K562 (cell line): ENCODE measurements at regions not wholly inside any gene's neighbourhood (a gene's known extent, or its start where the extent isn't known, plus 50 kb on each side); places are given as distances from the start of the nearest gene placed in this dataset.

ENCODE experiments used
- ATAC-seq: fragments of 200-7000 bp; cut with Tn5 transposase; 3 replicates; pipeline ENCODE4 v1.9.1; 2020; ENCODE audit warnings: moderate library complexity
- BruUV-seq: library from RNA; stranded (reverse); fragments of 400-500 nt; replicated peaks from 2 replicates; lab custom pipeline; 2021; lab: Mats Ljungman, UMichigan
- CTCF ChIA-PET: fragments of 300-600 bp; formaldehyde crosslinking; extraction: SDS; loops from one replicate; lab custom pipeline; 2021; ENCODE audit warnings: low intra/inter-chr PET ratio; lab: Yijun Ruan, JAX
- POLR2A ChIA-PET: fragments of 300-600, 350-650 bp; sonication (Branson Sonifier 250); formaldehyde crosslinking; extraction: SDS; loops from one replicate; lab custom pipeline; 2021; ENCODE audit warnings: antibody characterized with exemption, inconsistent platforms; lab: Yijun Ruan, JAX
- DNase-seq, 4 experiments: peaks; one replicate each; pipeline versions ENCODE4 v3.0.0 to v3.0.0-alpha.2; 2011 to 2018; ENCODE audit warnings: low spot score in 3 of 4, mixed read lengths in 3 of 4; ENCODE audit errors: extremely low read depth in 1 of 4
- FAIRE-seq: peaks from 2 replicates; lab custom pipeline; 2011; peaks lifted over from hg19 to GRCh38; lab: Jason Lieb, UNC
- H2AFZ ChIP-seq: 2 replicates; pipeline ENCODE4 v1.6.0; 2011; ENCODE audit warnings: low read depth, low read length, control low read depth, inconsistent platforms
- H3K27ac ChIP-seq: fragments of 200-600 bp; 3 replicates; pipeline ENCODE4 v1.8.0; 2011; ENCODE audit warnings: low read depth, mild to moderate bottlenecking, control low read depth, inconsistent platforms, low read length, moderate library complexity, mixed read lengths; ENCODE audit errors: extremely low read depth
- H3K27me3 ChIP-seq, 2 experiments: fragments of 300-600 bp in 1 of 2; 2 replicates in 1 of 2; 3 replicates in 1 of 2; pipeline versions ENCODE4 v1.6.0 to v1.8.0; 2011; ENCODE audit warnings: inconsistent platforms in 2 of 2, low read length in 2 of 2, mild to moderate bottlenecking in 1 of 2, mixed read lengths in 1 of 2, moderate library complexity in 1 of 2; ENCODE audit not compliant: control insufficient read depth in 2 of 2, insufficient read depth in 2 of 2
- H3K36me3 ChIP-seq: fragments of 300-600 bp; 3 replicates; pipeline ENCODE4 v1.8.0; 2011; ENCODE audit warnings: mild to moderate bottlenecking, low read length, inconsistent platforms; ENCODE audit not compliant: control insufficient read depth, insufficient read depth
- H3K4me1 ChIP-seq, 2 experiments: fragments of 200-600 bp in 1 of 2; replicated peaks in 1 of 2; 2 replicates in 1 of 2; 3 replicates in 1 of 2; pipeline versions ENCODE4 v1.5.1 to v1.8.0; 2011; ENCODE audit warnings: inconsistent platforms in 2 of 2, low read length in 2 of 2, mild to moderate bottlenecking in 1 of 2, mixed read lengths in 1 of 2, moderate library complexity in 1 of 2; ENCODE audit not compliant: control insufficient read depth in 2 of 2, insufficient read depth in 2 of 2
- H3K4me2 ChIP-seq: 2 replicates; pipeline ENCODE4 v1.6.1; 2011; ENCODE audit warnings: low read length, control low read depth, inconsistent platforms, mixed read lengths; ENCODE audit not compliant: insufficient read depth
- H3K4me3 ChIP-seq: fragments of 200-600 bp; sonication (generic), shearing (Covaris generic); 2 replicates; pipeline ENCODE4 v1.5.1; 2016; ENCODE audit warnings: control low read depth, inconsistent platforms
- H3K79me2 ChIP-seq: fragments of 200-600 bp; 3 replicates; pipeline ENCODE4 v1.8.0; 2011; ENCODE audit warnings: low read length, inconsistent platforms; ENCODE audit not compliant: control insufficient read depth, insufficient read depth
- H3K9ac ChIP-seq, 2 experiments: 2 replicates each; pipeline versions ENCODE4 v1.6.0 to v1.6.1; 2011; ENCODE audit warnings: low read depth in 2 of 2, low read length in 2 of 2, control low read depth in 1 of 2, inconsistent platforms in 1 of 2, mild to moderate bottlenecking in 1 of 2, mixed read lengths in 1 of 2; ENCODE audit not compliant: insufficient read depth in 1 of 2
- H3K9me1 ChIP-seq: one replicate; pipeline ENCODE4 v1.6.0; 2011; ENCODE audit warnings: inconsistent platforms, mild to moderate bottlenecking, low read length, moderate library complexity; ENCODE audit not compliant: control insufficient read depth, insufficient read depth
- H3K9me3 ChIP-seq: replicated peaks from 2 replicates; pipeline ENCODE4 v1.5.1; 2011; ENCODE audit warnings: low read depth, low read length, inconsistent platforms; ENCODE audit not compliant: control insufficient read depth, insufficient read depth
- H4K20me1 ChIP-seq: replicated peaks from 2 replicates; pipeline ENCODE4 v1.6.1; 2011; ENCODE audit warnings: low read length, inconsistent platforms, mixed read lengths; ENCODE audit not compliant: control insufficient read depth, insufficient read depth
- BHLHE40 ChIP-seq: IDR thresholded peaks from 2 replicates; pipeline ENCODE4 v1.6.1; 2011; ENCODE audit warnings: low read length, improper control_type of control experiment
- CBX2 ChIP-seq: fragments of 200-600 bp; sonication (generic); IDR thresholded peaks from one replicate; pipeline ENCODE4 v1.6.1; 2012; ENCODE audit warnings: mild to moderate bottlenecking, low read length, inconsistent platforms; ENCODE audit not compliant: insufficient read depth, poor library complexity, severe bottlenecking
- CBX5 ChIP-seq: IDR thresholded peaks from 2 replicates; pipeline ENCODE4 v1.6.1; 2014; ENCODE audit warnings: low read depth, borderline replicate concordance
- POLR2AphosphoS2 ChIP-seq: IDR thresholded peaks from 2 replicates; pipeline ENCODE4 v1.6.1; 2012; ENCODE audit warnings: low read length, improper control_type of control experiment
- RAD21 ChIP-seq, 2 experiments: fragments of 250-450 bp in 1 of 2; fragments of 450-650 bp in 1 of 2; sonication (Bioruptor Pico) in 1 of 2; formaldehyde crosslinking in 1 of 2; IDR thresholded peaks in 1 of 2; conservative IDR thresholded peaks in 1 of 2; 2 replicates each; pipeline versions ENCODE4 v1.4.0 to v1.8.0; 2020 to 2022; ENCODE audit warnings: mild to moderate bottlenecking in 2 of 2, moderate library complexity in 1 of 2
- SRF ChIP-seq, 2 experiments: fragments of 250-450, 450-650 bp in 1 of 2; sonication (Bioruptor Pico) in 1 of 2; sonication (generic) in 1 of 2; formaldehyde crosslinking; IDR thresholded peaks; 2 replicates each; pipeline versions ENCODE4 v1.5.0 to v1.5.1; 2020 to 2022; ENCODE audit warnings: mild to moderate bottlenecking in 1 of 2, missing genetic modification reagents in 1 of 2
- TAF7 ChIP-seq: fragments of 450-650 bp; IDR thresholded peaks from 2 replicates; pipeline ENCODE4 v1.6.1; 2016; ENCODE audit warnings: missing genetic modification characterization, missing compliant biosample characterization
- THRAP3 ChIP-seq: fragments of 450-650 bp; IDR thresholded peaks from 2 replicates; pipeline ENCODE4 v1.6.1; 2016; ENCODE audit warnings: mild to moderate bottlenecking, inconsistent platforms, borderline replicate concordance
- ZFP91 ChIP-seq: sonication (generic); formaldehyde crosslinking; IDR thresholded peaks from 2 replicates; pipeline ENCODE4 v1.8.0; 2022; ENCODE audit warnings: mild to moderate bottlenecking, missing genetic modification reagents
- ZNF232 ChIP-seq: sonication (generic); formaldehyde crosslinking; IDR thresholded peaks from 2 replicates; pipeline ENCODE4 v1.8.0; 2022; ENCODE audit warnings: mild to moderate bottlenecking, missing genetic modification reagents
- WGBS: fragments of 100-300 bp; shearing (Covaris generic); methylation state at CpG from one replicate; pipeline ENCODE4 v1.1.6; 2016; ENCODE audit warnings: low coverage, mixed read lengths; ENCODE audit not compliant: insufficient coverage; ENCODE audit errors: missing lambda C conversion rate; 5-methylcytosine and 5-hydroxymethylcytosine counted together
- in situ Hi-C: fragments of 300-500 bp; cut with MboI; formaldehyde crosslinking; loops from 4 replicates; pipeline ENCODE4 v1.15.0; 2018; ENCODE audit warnings: inconsistent platforms, mixed read lengths
- intact Hi-C: fragments of 100-400 bp; cut with micrococcal nuclease; formaldehyde crosslinking; loops from 2 replicates; pipeline ENCODE4 v1.14.2; 2022
- TF ChIP-seq, protein P1 (sequence below): sonication (generic); formaldehyde crosslinking; IDR thresholded peaks from 2 replicates; pipeline ENCODE4 v1.8.0; 2022; ENCODE audit warnings: mild to moderate bottlenecking, low read depth, missing genetic modification reagents

- no peak for TF ChIP-seq THRAP3
These were observed 180.3 kb upstream of the PARD3B start (continued) for GRCh38 chr2:204364860-204365535.

DNA sequence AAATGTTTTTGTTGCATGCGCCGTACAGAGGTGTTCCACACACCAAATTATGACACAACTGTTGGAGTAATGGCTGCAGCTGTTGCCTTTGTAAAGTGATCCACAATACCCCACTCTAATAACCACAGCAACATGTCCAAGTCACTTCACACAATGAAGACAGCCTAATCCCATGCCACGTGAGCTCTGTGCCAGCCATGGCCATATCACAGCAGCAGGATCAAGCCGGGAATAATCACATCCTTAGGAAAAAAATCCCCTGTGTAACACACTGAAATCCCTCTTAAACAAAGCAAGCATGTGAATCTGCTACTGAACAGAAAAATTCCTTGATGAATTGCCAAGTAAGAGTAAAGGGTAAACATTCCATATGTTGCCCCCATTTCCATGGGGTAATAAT, 179.5 kb upstream of the PARD3B start:
- Histone ChIP-seq H3K4me1 (no peaks in the 10 kb centered on the region; a peak in 1 of 5 replicates), H3K4me2 (no peak overlapping the region), H3K9me3 (no peaks in the 10 kb centered on the region), H3K36me3 (no peaks in the 10 kb centered on the region), H3K4me3 (no peak overlapping the region), H3K79me2 (no peaks in the 10 kb centered on the region), H3K9me1 (no peaks in the 10 kb centered on the region), H4K20me1 (no peaks in the 10 kb centered on the region), H3K9ac (no peak overlapping the region), H3K27me3 (no peaks in the 10 kb centered on the region), H2AFZ (no peak overlapping the region), H3K27ac (no peak overlapping the region)
- ATAC-seq, result no peak
- in situ Hi-C loops, result no loop called here
- WGBS, result 42% methylated on average over 4 of the region's 4 CpGs
- no peak for TF ChIP-seq ZFP91 (CRISPR knock-in tag)
- TF ChIP-seq POLR2AphosphoS2, result no peak
- TF ChIP-seq ZNF232 (CRISPR knock-in tag), result no peak
- TF ChIP-seq SRF (CRISPR knock-in tag; IDR thresholded peaks at IDR 0.05), result no peak
- no peak for TF ChIP-seq TAF7
- TF ChIP-seq BHLHE40, result no peak
- TF ChIP-seq, protein P1, sequence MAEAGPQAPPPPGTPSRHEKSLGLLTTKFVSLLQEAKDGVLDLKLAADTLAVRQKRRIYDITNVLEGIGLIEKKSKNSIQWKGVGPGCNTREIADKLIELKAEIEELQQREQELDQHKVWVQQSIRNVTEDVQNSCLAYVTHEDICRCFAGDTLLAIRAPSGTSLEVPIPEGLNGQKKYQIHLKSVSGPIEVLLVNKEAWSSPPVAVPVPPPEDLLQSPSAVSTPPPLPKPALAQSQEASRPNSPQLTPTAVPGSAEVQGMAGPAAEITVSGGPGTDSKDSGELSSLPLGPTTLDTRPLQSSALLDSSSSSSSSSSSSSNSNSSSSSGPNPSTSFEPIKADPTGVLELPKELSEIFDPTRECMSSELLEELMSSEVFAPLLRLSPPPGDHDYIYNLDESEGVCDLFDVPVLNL (CRISPR knock-in tag), result no peak
- TF ChIP-seq CBX2, result no peak
- no peak for TF ChIP-seq RAD21 (CRISPR knock-in tag; conservative IDR thresholded peaks at IDR 0.05 in 1 of 2, IDR thresholded peaks at IDR 0.05 in 1 of 2)
- TF ChIP-seq CBX5, result no peak
- POLR2A ChIA-PET, result no interaction called here
- no peak for DNase-seq
- CTCF ChIA-PET, result no interaction called here
- no TSS peak for BruUV-seq
- no peak for FAIRE-seq
- intact Hi-C loops, result no loop called here
